Calu3 (cell line): ENCODE measurements at regions not wholly inside any gene's neighbourhood (a gene's known extent, or its start where the extent isn't known, plus 50 kb on each side); places are given as distances from the start of the nearest gene placed in this dataset.

Experiments
- BruUV-seq: library from RNA; stranded (reverse); fragments of 400-500 nt; replicated peaks from 2 replicates; lab custom pipeline; 2021; lab: Mats Ljungman, UMichigan
- CTCF ChIA-PET: fragments of 300-600 bp; sonication (Branson Sonifier 250); formaldehyde crosslinking; loops from one replicate; lab custom pipeline; 2022; ENCODE audit warnings: antibody characterized with exemption; lab: Charles Lee
- DNase-seq: peaks from one replicate; pipeline ENCODE4 v3.0.0; 2022
- H3K27ac Mint-ChIP-seq: one replicate; pipeline ENCODE4 v1.8.0; 2022; ENCODE audit warnings: mixed read lengths; ENCODE audit not compliant: unreplicated experiment
- H3K27me3 Mint-ChIP-seq: one replicate; pipeline ENCODE4 v1.8.0; 2022; ENCODE audit warnings: mixed read lengths; ENCODE audit not compliant: unreplicated experiment
- H3K36me3 Mint-ChIP-seq: one replicate; pipeline ENCODE4 v1.8.0; 2022; ENCODE audit warnings: mild to moderate bottlenecking, moderate library complexity, mixed read lengths; ENCODE audit not compliant: insufficient read depth, unreplicated experiment
- H3K4me1 Mint-ChIP-seq: one replicate; pipeline ENCODE4 v1.8.0; 2022; ENCODE audit warnings: mild to moderate bottlenecking, low read depth, mixed read lengths; ENCODE audit not compliant: unreplicated experiment
- H3K4me3 Mint-ChIP-seq: one replicate; pipeline ENCODE4 v1.8.0; 2022; ENCODE audit warnings: mild to moderate bottlenecking, low read depth, moderate library complexity, mixed read lengths; ENCODE audit not compliant: unreplicated experiment
- H3K9me3 Mint-ChIP-seq: one replicate; pipeline ENCODE4 v1.8.0; 2022; ENCODE audit warnings: low read depth, mixed read lengths; ENCODE audit not compliant: unreplicated experiment
- CTCF ChIP-seq: fragments of 200-600 bp; IDR thresholded peaks from one replicate; pipeline ENCODE4 v1.8.0; 2022; ENCODE audit warnings: antibody characterized with exemption; ENCODE audit not compliant: unreplicated experiment
- intact Hi-C: fragments of 100-400 bp; cut with micrococcal nuclease; formaldehyde crosslinking; loops from one replicate; pipeline ENCODE4 v1.10.0; 2022; ENCODE audit not compliant: unreplicated experiment

- no peak overlapping the region for H3K27ac Mint-ChIP-seq
- no peak for DNase-seq
- no peak overlapping the region for H3K4me3 Mint-ChIP-seq
- no peaks in the 10 kb centered on the region for H3K4me1 Mint-ChIP-seq
- intact Hi-C loops, result no loop called here
- H3K36me3 Mint-ChIP-seq, result no peaks in the 10 kb centered on the region
- no peak for TF ChIP-seq CTCF
- H3K9me3 Mint-ChIP-seq, result no peaks in the 10 kb centered on the region
- CTCF ChIA-PET, result no interaction called here
- peaks cover 64% of the 10 kb centered on the region for H3K27me3 Mint-ChIP-seq
- no TSS peak for BruUV-seq
Measured at GRCh38 chr1:34418166-34418565, 241.5 kb downstream of the C1orf94 start.

GRCh38 chr1:34419663-34420136 is 243.0 kb downstream of the C1orf94 start:
- no peak overlapping the region for H3K4me3 Mint-ChIP-seq
- CTCF ChIA-PET, result no interaction called here
- H3K36me3 Mint-ChIP-seq, result no peaks in the 10 kb centered on the region
- TF ChIP-seq CTCF, result no peak
- no peak for DNase-seq
- peaks cover 64% of the 10 kb centered on the region for H3K27me3 Mint-ChIP-seq
- no TSS peak for BruUV-seq
- intact Hi-C loops, result no loop called here
- no peaks in the 10 kb centered on the region for H3K4me1 Mint-ChIP-seq
- no peak overlapping the region for H3K27ac Mint-ChIP-seq
- H3K9me3 Mint-ChIP-seq, result no peaks in the 10 kb centered on the region

GRCh38 chr1:34425046-34425445 is 248.3 kb downstream of the C1orf94 start:
- no TSS peak for BruUV-seq
- H3K27ac Mint-ChIP-seq, result no peak overlapping the region
- no peaks in the 10 kb centered on the region for H3K36me3 Mint-ChIP-seq
- no peak for TF ChIP-seq CTCF
- no peak for DNase-seq
- intact Hi-C loops, result no loop called here
- H3K4me1 Mint-ChIP-seq, result no peaks in the 10 kb centered on the region
- no peak overlapping the region for H3K4me3 Mint-ChIP-seq
- peaks cover 29% of the 10 kb centered on the region for H3K27me3 Mint-ChIP-seq
- CTCF ChIA-PET, result no interaction called here
- no peaks in the 10 kb centered on the region for H3K9me3 Mint-ChIP-seq

- intact Hi-C loops, result no loop called here
- no peak for DNase-seq
- Mint-ChIP-seq H3K36me3 (no peaks in the 10 kb centered on the region), H3K9me3 (no peaks in the 10 kb centered on the region), H3K27me3 (peaks cover 29% of the 10 kb centered on the region), H3K4me3 (no peak overlapping the region), H3K4me1 (no peaks in the 10 kb centered on the region), H3K27ac (no peak overlapping the region)
- CTCF ChIA-PET, result no interaction called here
- TF ChIP-seq CTCF, result no peak
- BruUV-seq, result no TSS peak
Measured at GRCh38 chr1:34425785-34426184, 249.1 kb downstream of the C1orf94 start.
